Adipose tissue (tissue), 3 donors: ENCODE measurements at regions not wholly inside any gene's neighbourhood (a gene's known extent, or its start where the extent isn't known, plus 50 kb on each side); places are given as distances from the start of the nearest gene placed in this dataset.

Experiments used
- H3K27ac ChIP-seq: one replicate; pipeline ENCODE4 v1.5.1; 2013; ENCODE audit warnings: low read depth, low read length
- WGBS, 3 donors: extraction: QIAGEN DNeasy Blood & Tissue Kit; methylation state at CpG; one replicate each; pipeline ENCODE4 v1.1.7; 2013; 5-methylcytosine and 5-hydroxymethylcytosine counted together
- donor health status: healthy with polysubstance abuse.
- donor health status: Bipolar disorder and iron deficiency.
- donor health status: healthy.

GRCh38 chr3:16112910-16113504 is 61.5 kb upstream of the GALNT15 start:
- WGBS, 3 donors: 62 to 86% (median 63%) methylated on average over 1 of the region's 1 CpG
- no peak overlapping the region for H3K27ac ChIP-seq

- 81 to 95% (median 83%) methylated on average over 3 of the region's 3 CpGs for WGBS, 3 donors
- peak overlapping the region; percentile 15 for H3K27ac ChIP-seq
These were observed 60.8 kb upstream of the GALNT15 start for GRCh38 chr3:16113704-16114103.

DNA sequence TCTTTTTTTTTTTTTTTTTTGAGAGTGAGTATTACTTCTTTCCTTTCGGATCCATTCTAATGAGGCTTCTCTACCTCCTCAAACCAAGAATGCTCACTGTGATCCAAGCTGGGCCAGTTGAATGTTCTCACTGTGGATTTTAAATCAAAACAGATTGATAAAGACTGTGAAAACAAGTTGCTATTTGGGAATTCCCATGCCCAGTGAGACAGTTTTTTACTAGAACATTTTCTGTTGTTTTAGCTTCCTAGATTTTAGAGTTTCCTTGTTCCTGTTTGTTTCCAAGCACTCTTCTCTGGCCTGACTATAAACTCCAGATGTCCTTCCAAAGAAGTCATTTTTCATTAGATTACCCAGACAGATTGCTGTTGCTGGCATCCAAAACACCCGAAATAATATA is 60.1 kb upstream of the GALNT15 start:
- H3K27ac ChIP-seq: no peak overlapping the region
- 60 to 82% (median 61%) methylated on average over 2 of the region's 2 CpGs for WGBS, 3 donors

DNA sequence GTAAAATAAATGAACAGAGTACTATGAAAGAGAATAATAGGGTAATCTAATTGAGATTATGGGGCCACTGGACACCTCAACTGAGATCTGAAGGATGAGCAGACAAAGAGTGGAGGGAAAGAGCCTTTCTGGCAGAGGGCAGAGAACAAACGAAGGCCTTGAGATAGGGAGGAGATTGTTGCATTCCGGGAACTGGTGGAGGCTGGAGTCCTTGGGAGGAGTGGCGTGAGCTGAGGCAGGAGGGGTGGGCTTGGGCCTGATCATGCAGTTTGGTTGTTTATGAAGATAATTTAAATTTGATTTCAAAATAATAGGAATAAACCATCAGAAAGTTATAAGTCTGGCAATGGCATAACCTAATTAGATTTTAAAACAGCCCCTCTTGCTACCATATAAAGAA is 59.5 kb upstream of the GALNT15 start:
- 64 to 71% (median 66%) methylated on average over 3 of the region's 3 CpGs for WGBS, 3 donors
- H3K27ac ChIP-seq: no peak overlapping the region

DNA sequence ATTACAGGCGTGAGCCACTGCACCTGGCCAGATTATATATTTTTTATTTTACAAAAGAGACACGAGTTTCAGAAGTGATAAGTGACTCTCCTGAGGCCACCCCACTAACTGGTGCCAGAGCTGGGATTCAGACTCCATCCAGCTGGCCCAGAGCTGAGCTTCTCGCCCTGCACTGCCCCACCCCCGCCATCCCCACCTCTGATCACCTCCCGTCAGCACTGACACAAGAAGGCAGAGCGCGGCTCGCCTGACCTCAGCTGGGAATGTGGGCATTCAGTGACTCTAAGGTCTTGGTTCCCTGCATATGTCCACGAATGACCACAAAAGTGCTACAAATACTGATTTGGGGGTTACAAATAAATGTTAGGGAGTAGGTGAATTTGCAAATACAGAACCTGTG is 56.1 kb upstream of the GALNT15 start:
- no peak overlapping the region for H3K27ac ChIP-seq
- WGBS, 3 donors: 80 to 92% (median 89%) methylated on average over 9 of the region's 9 CpGs

DNA sequence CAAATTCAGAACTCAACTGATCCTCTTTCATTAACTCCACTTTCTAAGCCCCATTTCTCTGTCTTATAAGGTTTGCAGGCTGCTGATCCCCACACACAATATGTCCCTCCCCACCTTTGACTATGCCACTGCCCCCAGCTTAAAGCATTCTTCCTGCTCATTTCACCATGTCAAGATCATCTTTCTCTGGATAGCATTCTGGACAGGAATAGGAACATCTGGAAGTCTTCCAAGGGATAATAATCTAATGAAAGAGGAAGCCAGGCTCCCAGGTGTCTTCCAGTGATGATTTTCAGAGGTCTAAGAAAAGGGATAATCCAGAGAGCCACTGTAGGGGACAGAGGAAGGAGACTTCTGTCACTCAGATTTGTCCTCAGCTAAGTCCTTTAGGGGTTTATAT is 54.6 kb upstream of the GALNT15 start:
- H3K27ac ChIP-seq: no peak overlapping the region

GRCh38 chr3:16121391-16121790 is 53.1 kb upstream of the GALNT15 start:
- no peak overlapping the region for H3K27ac ChIP-seq
- WGBS, 3 donors: 31 to 59% (median 46%) methylated on average over 1 of the region's 1 CpG

GRCh38 chr3:16122155-16122554 is 52.3 kb upstream of the GALNT15 start:
- no peak overlapping the region for H3K27ac ChIP-seq
- 33 to 68% (median 52%) methylated on average over 2 of the region's 2 CpGs for WGBS, 3 donors

DNA sequence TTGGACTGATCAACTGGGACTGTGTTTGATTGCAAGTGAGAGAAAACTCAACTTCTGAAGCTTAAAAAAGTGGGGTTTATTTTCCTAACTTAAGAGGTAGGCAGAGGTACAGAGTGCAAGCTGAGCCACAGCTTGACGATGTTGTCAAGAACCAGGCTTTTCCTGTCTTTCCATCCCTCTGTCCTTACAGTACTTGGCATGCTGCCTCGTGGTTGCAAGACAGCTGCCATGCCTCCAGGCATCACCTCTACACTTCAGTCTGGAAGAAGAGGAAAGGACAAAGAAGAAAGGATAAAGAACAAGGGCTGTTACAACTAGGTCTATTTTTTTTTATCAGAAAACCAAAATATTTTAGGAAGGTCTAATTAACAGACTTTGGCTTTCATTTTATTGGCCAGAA is 51.8 kb upstream of the GALNT15 start:
- WGBS, 3 donors: 84 to 88% (median 85%) methylated on average over 2 of the region's 2 CpGs
- H3K27ac ChIP-seq: no peak overlapping the region

- 71 to 92% (median 72%) methylated on average over 2 of the region's 2 CpGs for WGBS, 3 donors
- H3K27ac ChIP-seq: no peak overlapping the region
These were observed 49.8 kb upstream of the GALNT15 start for GRCh38 chr3:16124636-16125035.
